Progenitor cell of endocrine pancreas (in vitro differentiated cells): ENCODE measurements at regions not wholly inside any gene's neighbourhood (a gene's known extent, or its start where the extent isn't known, plus 50 kb on each side); places are given as distances from the start of the nearest gene placed in this dataset.

Experiments
- DNase-seq: peaks from one replicate; pipeline ENCODE4 v3.0.0; 2021; ENCODE audit warnings: low spot score; ENCODE audit not compliant: unreplicated experiment
- H3K27ac Mint-ChIP-seq: 2 replicates; pipeline ENCODE4 v1.8.0; 2021; ENCODE audit warnings: mild to moderate bottlenecking, moderate library complexity, mixed read lengths
- H3K27me3 Mint-ChIP-seq: 2 replicates; pipeline ENCODE4 v1.8.0; 2021; ENCODE audit warnings: mixed read lengths
- H3K36me3 Mint-ChIP-seq: 2 replicates; pipeline ENCODE4 v1.8.0; 2022; ENCODE audit warnings: mixed read lengths; ENCODE audit not compliant: insufficient read depth
- H3K4me1 Mint-ChIP-seq: 2 replicates; pipeline ENCODE4 v1.8.0; 2021; ENCODE audit warnings: low read depth, mixed read lengths
- H3K4me3 Mint-ChIP-seq: 2 replicates; pipeline ENCODE4 v1.8.0; 2021; ENCODE audit warnings: low read depth, mild to moderate bottlenecking, moderate library complexity, mixed read lengths
- H3K9me3 Mint-ChIP-seq: 2 replicates; pipeline ENCODE4 v1.8.0; 2021; ENCODE audit warnings: low read depth, mixed read lengths
- CTCF ChIP-seq: fragments of 200-600 bp; sonication (generic); IDR thresholded peaks from one replicate; pipeline ENCODE4 v1.5.0; 2021; ENCODE audit warnings: antibody characterized with exemption, mild to moderate bottlenecking; ENCODE audit not compliant: unreplicated experiment

- Mint-ChIP-seq H3K4me3 (no peak overlapping the region), H3K27me3 (no peaks in the 10 kb centered on the region), H3K4me1 (no peaks in the 10 kb centered on the region), H3K36me3 (no peaks in the 10 kb centered on the region), H3K27ac (no peak overlapping the region), H3K9me3 (peaks cover 27% of the 10 kb centered on the region)
- DNase-seq, result no peak
- no peak for TF ChIP-seq CTCF
These were observed 354.0 kb upstream of the API5 start for GRCh38 chr11:42957831-42958230.

GRCh38 chr11:42958635-42959034 lies 353.2 kb upstream of the API5 start:
- H3K9me3 Mint-ChIP-seq, result peaks cover 30% of the 10 kb centered on the region

GRCh38 chr11:42960521-42961088 lies 351.2 kb upstream of the API5 start:
- peaks cover 2% of the 10 kb centered on the region for H3K4me1 Mint-ChIP-seq
- H3K9me3 Mint-ChIP-seq, result peaks cover 28% of the 10 kb centered on the region
- H3K36me3 Mint-ChIP-seq, result no peaks in the 10 kb centered on the region
- H3K27ac Mint-ChIP-seq, result no peak overlapping the region
- no peaks in the 10 kb centered on the region for H3K27me3 Mint-ChIP-seq
- DNase-seq, result no peak
- H3K4me3 Mint-ChIP-seq, result no peak overlapping the region
- no peak for TF ChIP-seq CTCF

More at GRCh38 chr11:42958635-42959034, 353.2 kb upstream of the API5 start:
- DNase-seq, result no peak
- no peak overlapping the region for H3K27ac Mint-ChIP-seq
- no peaks in the 10 kb centered on the region for H3K36me3 Mint-ChIP-seq
- H3K27me3 Mint-ChIP-seq, result no peaks in the 10 kb centered on the region
- H3K4me3 Mint-ChIP-seq, result no peak overlapping the region
- no peaks in the 10 kb centered on the region for H3K4me1 Mint-ChIP-seq
- TF ChIP-seq CTCF, result no peak

GRCh38 chr11:42967653-42968052 lies 344.1 kb upstream of the API5 start:
- Mint-ChIP-seq H3K27me3 (no peaks in the 10 kb centered on the region), H3K36me3 (no peaks in the 10 kb centered on the region), H3K4me3 (no peak overlapping the region), H3K27ac (no peak overlapping the region), H3K4me1 (peaks cover 8% of the 10 kb centered on the region), H3K9me3 (peaks cover 11% of the 10 kb centered on the region)
- no peak for TF ChIP-seq CTCF
- DNase-seq, result no peak

- H3K27ac Mint-ChIP-seq, result peak overlapping the region; percentile 41
- no peak for TF ChIP-seq CTCF
These were observed 339.1 kb upstream of the API5 start for GRCh38 chr11:42972741-42973140.

More at GRCh38 chr11:42972741-42973140, 339.1 kb upstream of the API5 start:
- Mint-ChIP-seq H3K27me3 (no peaks in the 10 kb centered on the region), H3K4me3 (no peak overlapping the region), H3K36me3 (no peaks in the 10 kb centered on the region), H3K4me1 (peaks cover 8% of the 10 kb centered on the region), H3K9me3 (peaks cover 30% of the 10 kb centered on the region)
- no peak for DNase-seq
